Right atrium auricular region (tissue), 2 donors: ENCODE measurements at regions not wholly inside any gene's neighbourhood (a gene's known extent, or its start where the extent isn't known, plus 50 kb on each side); places are given as distances from the start of the nearest gene placed in this dataset.

Source experiments
- DNase-seq: peaks from one replicate; pipeline ENCODE4 v3.0.0-alpha.2; 2019; ENCODE audit warnings: low spot score
- H3K27ac ChIP-seq, 2 donors: fragments of 200-600 bp; sonication (generic); 1 replicate in 1 of 2; 2 replicates in 1 of 2; pipeline ENCODE4 v1.5.1; 2016 to 2019
- H3K27me3 ChIP-seq, 2 donors: fragments of 200-600 bp; sonication (generic); one replicate each; pipeline versions ENCODE4 v1.5.1 to v1.6.0; 2017 to 2019
- H3K36me3 ChIP-seq: fragments of 200-600 bp; sonication (generic); one replicate; pipeline ENCODE4 v1.5.1; 2016
- H3K4me1 ChIP-seq, 2 donors: fragments of 200-600 bp; sonication (generic); one replicate each; pipeline versions ENCODE4 v1.5.1 to v1.6.0; 2017 to 2019
- H3K4me3 ChIP-seq, 2 donors: fragments of 200-600 bp; sonication (generic); 1 replicate in 1 of 2; 2 replicates in 1 of 2; pipeline ENCODE4 v1.5.1; 2017 to 2019; ENCODE audit warnings: mild to moderate bottlenecking in 1 of 2, moderate library complexity in 1 of 2
- H3K9me3 ChIP-seq, 2 donors: fragments of 200-600 bp; sonication (generic); one replicate each; pipeline ENCODE4 v1.5.1; 2019
- TF ChIP-seq, protein P1 (sequence below), 2 donors: fragments of 200-600 bp; sonication (generic); IDR thresholded peaks; one replicate each; pipeline ENCODE4 v1.5.1; 2019; ENCODE audit warnings: antibody characterized with exemption in 2 of 2

DNA sequence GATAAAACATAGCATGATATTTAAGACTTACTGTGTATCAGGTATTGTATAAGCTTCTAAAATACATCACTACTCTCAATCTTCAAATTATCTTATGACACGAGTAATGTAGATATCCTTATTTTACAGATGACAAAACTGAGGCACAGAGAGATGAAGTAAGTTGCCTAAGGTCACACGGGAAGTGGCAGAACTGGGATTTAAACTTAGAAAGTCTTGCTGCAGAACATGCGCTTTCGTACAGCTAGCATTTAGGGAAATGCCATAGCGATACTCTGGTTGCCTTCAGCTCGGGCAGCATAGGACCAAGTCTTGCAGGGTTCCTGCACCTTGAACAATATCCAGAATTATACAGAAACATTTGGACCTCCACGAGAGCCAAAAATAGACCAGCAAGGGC lies 162.4 kb downstream of the BRMS1L start:
- H3K27me3 ChIP-seq = no peaks in the 10 kb centered on the region
- H3K27ac ChIP-seq = no peak overlapping the region
- H3K9me3 ChIP-seq = no peaks in the 10 kb centered on the region
- H3K4me1 ChIP-seq = no peaks in the 10 kb centered on the region
- no peak for DNase-seq
- TF ChIP-seq, protein P1, sequence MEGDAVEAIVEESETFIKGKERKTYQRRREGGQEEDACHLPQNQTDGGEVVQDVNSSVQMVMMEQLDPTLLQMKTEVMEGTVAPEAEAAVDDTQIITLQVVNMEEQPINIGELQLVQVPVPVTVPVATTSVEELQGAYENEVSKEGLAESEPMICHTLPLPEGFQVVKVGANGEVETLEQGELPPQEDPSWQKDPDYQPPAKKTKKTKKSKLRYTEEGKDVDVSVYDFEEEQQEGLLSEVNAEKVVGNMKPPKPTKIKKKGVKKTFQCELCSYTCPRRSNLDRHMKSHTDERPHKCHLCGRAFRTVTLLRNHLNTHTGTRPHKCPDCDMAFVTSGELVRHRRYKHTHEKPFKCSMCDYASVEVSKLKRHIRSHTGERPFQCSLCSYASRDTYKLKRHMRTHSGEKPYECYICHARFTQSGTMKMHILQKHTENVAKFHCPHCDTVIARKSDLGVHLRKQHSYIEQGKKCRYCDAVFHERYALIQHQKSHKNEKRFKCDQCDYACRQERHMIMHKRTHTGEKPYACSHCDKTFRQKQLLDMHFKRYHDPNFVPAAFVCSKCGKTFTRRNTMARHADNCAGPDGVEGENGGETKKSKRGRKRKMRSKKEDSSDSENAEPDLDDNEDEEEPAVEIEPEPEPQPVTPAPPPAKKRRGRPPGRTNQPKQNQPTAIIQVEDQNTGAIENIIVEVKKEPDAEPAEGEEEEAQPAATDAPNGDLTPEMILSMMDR (IDR thresholded peaks at IDR 0.05) = no peak
- H3K4me3 ChIP-seq = no peak overlapping the region
- H3K36me3 ChIP-seq = no peaks in the 10 kb centered on the region

DNA sequence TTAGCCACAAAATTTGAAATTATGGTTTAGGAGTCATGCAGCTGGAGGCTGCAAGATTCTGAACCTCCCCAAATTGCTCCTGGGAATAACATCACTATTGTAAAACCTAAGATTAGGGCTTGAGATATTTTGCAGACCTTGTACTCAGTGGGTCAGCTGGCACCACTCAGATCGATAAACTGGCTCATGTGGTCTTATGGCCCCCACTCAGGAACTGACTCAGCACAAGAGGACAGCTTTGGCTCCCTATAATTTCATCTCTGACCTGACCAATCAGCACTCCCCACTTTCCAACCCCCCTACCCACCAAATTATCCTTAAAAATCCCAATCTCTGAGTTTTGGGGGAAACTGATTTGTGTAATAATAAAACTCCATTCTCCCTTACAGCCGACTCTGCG lies 161.6 kb downstream of the BRMS1L start:
- DNase-seq = no peak
- Histone ChIP-seq H3K27me3 (no peaks in the 10 kb centered on the region), H3K36me3 (no peaks in the 10 kb centered on the region), H3K9me3 (no peaks in the 10 kb centered on the region), H3K4me1 (no peaks in the 10 kb centered on the region), H3K27ac (no peak overlapping the region), H3K4me3 (no peak overlapping the region)
- TF ChIP-seq, protein P1 (IDR thresholded peaks at IDR 0.05) = no peak

DNA sequence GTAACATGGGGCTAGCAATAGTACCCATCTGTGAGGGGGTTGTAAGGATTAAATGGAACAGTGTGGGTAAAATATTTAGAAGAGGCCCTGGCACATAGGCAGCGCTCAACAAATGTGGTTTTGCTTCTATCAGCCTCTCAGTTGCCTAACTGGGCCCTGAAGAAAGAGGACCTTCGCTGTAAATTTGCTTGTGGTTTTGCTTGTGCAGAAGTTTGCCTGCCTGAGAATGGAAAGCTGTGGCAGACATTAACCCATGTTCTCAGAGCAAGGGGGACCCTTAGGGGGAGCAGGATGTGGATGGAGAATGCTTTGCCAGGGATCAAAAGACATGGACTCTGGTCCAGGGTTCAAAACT lies 160.1 kb downstream of the BRMS1L start:
- Histone ChIP-seq H3K27ac (no peak overlapping the region), H3K4me3 (no peak overlapping the region), H3K27me3 (no peaks in the 10 kb centered on the region), H3K9me3 (no peaks in the 10 kb centered on the region), H3K4me1 (no peaks in the 10 kb centered on the region), H3K36me3 (no peaks in the 10 kb centered on the region)
- DNase-seq = no peak
- TF ChIP-seq, protein P1 (IDR thresholded peaks at IDR 0.05) = no peak

DNA sequence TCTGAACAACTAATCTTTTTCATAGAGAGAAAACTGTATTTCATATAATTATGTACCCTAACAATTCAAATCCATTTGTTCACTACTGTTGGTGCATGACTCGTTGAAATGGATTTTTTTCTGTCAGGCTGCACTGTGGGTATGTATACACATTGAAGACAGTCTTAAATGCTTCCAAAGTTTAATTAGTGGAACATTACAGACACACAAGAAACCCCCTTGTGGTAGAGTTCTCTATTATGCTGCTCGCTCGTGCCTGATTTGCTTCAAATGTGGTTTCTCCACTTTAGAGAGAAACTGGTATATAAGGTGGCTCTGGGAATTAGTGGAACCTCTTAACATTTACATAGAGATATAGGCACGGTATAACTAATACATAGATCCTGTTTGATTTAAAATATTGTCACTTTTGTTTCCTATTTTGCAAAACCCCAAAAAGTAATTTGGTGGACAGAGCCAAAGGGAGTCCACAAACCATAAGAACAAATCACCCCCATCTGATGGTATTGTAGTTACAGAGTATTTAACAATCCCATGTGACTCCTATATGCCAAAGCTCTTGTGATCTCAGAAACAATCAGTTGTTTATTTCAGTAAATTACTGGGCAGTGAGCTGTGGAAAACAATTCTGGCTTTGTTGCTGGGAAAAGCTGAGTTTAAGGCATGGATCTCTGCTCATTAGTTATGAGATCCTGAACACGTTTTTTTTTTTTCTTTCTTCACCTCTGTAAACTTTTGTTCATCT lies 159.5 kb downstream of the BRMS1L start:
- H3K27me3 ChIP-seq = no peaks in the 10 kb centered on the region
- no peaks in the 10 kb centered on the region for H3K4me1 ChIP-seq
- no peak overlapping the region for H3K4me3 ChIP-seq
- no peak for DNase-seq
- TF ChIP-seq, protein P1 (IDR thresholded peaks at IDR 0.05) = peak in 1 of 2 donors; percentile 13
- H3K9me3 ChIP-seq = no peaks in the 10 kb centered on the region
- H3K36me3 ChIP-seq = no peaks in the 10 kb centered on the region
- H3K27ac ChIP-seq = no peak overlapping the region

DNA sequence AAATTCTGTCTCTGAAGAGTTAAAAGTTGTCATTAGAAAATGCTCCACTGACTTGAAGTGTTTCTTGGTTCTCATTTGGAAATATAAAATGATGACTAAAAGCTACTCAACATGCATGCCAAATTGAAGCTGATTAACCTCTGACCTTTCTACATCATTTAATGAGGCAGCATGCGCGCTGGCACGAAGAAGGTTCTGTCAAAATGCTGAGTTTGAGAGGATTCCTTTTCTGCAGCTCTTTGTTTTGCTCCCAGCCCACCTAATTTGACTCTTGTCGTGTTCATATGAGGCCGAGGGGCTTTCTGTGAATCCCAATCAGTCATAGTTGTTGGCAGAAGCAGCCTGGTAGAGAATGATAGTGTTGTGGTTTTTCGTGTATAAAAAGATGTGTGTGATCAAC lies 153.4 kb downstream of the BRMS1L start:
- no peaks in the 10 kb centered on the region for H3K27me3 ChIP-seq
- peaks cover 0 to 6% of the 10 kb centered on the region in 2 donors for H3K9me3 ChIP-seq
- H3K36me3 ChIP-seq = no peaks in the 10 kb centered on the region
- H3K4me3 ChIP-seq = no peak overlapping the region
- DNase-seq = no peak
- TF ChIP-seq, protein P1 (IDR thresholded peaks at IDR 0.05) = no peak
- no peaks in the 10 kb centered on the region for H3K4me1 ChIP-seq
- H3K27ac ChIP-seq = no peak overlapping the region

DNA sequence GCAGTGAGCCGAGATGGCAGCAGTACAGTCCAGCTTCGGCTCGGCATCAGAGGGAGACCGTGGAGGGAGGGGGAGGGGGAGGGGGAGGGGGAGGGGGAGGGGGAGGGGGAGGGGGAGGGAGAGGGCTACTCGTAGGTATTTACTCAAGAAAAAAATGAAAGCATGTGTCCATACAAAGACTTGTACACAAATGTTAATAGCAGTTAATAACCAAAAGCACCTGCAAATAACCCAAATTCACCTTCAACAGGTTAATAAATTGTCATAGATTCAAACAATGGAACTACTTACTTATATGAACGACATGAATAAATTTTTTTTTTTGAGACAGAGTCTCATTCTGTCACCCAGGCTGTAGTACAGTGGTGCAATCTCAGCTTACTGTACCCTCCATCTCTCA lies 152.4 kb downstream of the BRMS1L start:
- Histone ChIP-seq H3K27ac (no peak overlapping the region), H3K36me3 (no peaks in the 10 kb centered on the region), H3K9me3 (peaks cover 0 to 6% of the 10 kb centered on the region in 2 donors), H3K4me1 (no peaks in the 10 kb centered on the region), H3K4me3 (no peak overlapping the region), H3K27me3 (no peaks in the 10 kb centered on the region)
- TF ChIP-seq, protein P1 (IDR thresholded peaks at IDR 0.05) = no peak
- no peak for DNase-seq
